Retinal pigment epithelial cell (primary cell): ENCODE measurements at regions not wholly inside any gene's neighbourhood (a gene's known extent, or its start where the extent isn't known, plus 50 kb on each side); places are given as distances from the start of the nearest gene placed in this dataset.

ENCODE experiments used
- DNase-seq: peaks from one replicate; pipeline ENCODE4 v3.0.0-alpha.2; 2010; ENCODE audit warnings: low read depth
- H3K4me3 ChIP-seq: 2 replicates; pipeline ENCODE4 v1.5.1; 2011; ENCODE audit warnings: mild to moderate bottlenecking, low read length, control low read depth, moderate library complexity
- CTCF ChIP-seq: conservative IDR thresholded peaks from 2 replicates; pipeline ENCODE4 v1.5.1; 2011; ENCODE audit warnings: low read depth, low read length, control low read depth, inconsistent platforms

- TF ChIP-seq CTCF, result no peak
Observed at GRCh38 chr1:221800831-221801230, 58.9 kb upstream of the DUSP10 start.

GRCh38 chr1:221797506-221797905 is 55.6 kb upstream of the DUSP10 start:
- no peak for DNase-seq
- H3K4me3 ChIP-seq, result no peak overlapping the region
- no peak for TF ChIP-seq CTCF

More at GRCh38 chr1:221800831-221801230, 58.9 kb upstream of the DUSP10 start:
- H3K4me3 ChIP-seq, result no peak overlapping the region
- DNase-seq, result no peak

GRCh38 chr1:221796700-221797099 is 54.8 kb upstream of the DUSP10 start:
- DNase-seq, result no peak
- no peak for TF ChIP-seq CTCF

GRCh38 chr1:221795380-221795779 is 53.5 kb upstream of the DUSP10 start:
- DNase-seq, result no peak
- no peak overlapping the region for H3K4me3 ChIP-seq
- TF ChIP-seq CTCF, result no peak

More at GRCh38 chr1:221796700-221797099, 54.8 kb upstream of the DUSP10 start:
- H3K4me3 ChIP-seq, result no peak overlapping the region

DNA sequence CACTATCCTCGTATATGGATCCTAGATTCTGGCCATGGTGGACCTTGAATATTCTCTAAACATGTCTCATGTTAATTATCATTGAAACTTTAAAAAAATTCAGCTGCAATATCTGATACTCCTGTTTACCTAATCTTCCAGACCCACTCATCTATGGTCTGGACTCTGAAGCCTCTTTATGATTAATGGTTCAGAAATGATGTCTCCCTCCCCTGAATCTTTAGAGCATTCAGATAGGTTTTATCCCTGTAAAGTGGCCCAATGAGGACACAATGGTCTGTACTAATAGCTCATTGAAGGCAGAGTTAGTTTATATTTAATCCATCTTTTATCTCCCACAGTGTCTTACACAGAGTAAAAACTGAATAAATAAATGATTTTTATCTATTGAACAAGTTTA is 53.0 kb upstream of the DUSP10 start:
- DNase-seq, result no peak
- H3K4me3 ChIP-seq, result no peak overlapping the region
- TF ChIP-seq CTCF, result no peak

GRCh38 chr1:221794079-221794670 is 52.3 kb upstream of the DUSP10 start:
- no peak for TF ChIP-seq CTCF
- no peak overlapping the region for H3K4me3 ChIP-seq
- DNase-seq, result no peak

DNA sequence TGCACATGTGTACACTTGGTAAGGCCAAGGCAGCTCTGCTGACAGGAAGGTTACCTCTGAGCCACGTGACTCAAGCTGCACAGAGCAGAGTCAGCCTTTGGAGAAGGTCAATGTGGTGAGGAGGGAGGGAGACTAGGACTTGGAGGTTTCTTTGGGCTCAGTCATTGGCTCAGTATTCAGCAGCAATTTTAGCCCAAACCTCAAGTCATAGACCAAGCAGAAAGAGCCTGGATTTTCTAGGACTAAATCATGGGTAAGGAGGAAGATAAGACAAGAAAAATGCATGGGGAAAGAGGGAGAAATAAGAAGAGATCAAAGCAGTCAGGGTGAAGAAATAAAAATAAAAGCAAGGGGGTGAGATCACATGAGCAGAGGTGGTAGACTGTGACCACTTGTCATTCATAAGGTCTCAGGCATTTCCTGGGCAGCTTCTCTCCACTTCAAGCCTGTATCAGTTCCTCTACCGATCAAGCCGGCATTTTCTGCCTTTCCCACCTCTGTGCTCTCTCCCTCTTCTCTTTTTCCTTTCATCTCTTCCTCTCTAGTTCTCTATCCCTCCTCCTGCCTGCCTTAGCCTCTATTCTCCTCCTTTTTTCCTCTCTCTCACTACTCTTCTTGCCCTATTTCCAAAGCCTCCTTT is 51.7 kb upstream of the DUSP10 start:
- no peak overlapping the region for H3K4me3 ChIP-seq
- TF ChIP-seq CTCF, result no peak
- no peak for DNase-seq
